ENCODE measurements at regions not wholly inside any gene's neighbourhood (a gene's known extent, or its start where the extent isn't known, plus 50 kb on each side); places are given as distances from the start of the nearest gene placed in this dataset.

DNA sequence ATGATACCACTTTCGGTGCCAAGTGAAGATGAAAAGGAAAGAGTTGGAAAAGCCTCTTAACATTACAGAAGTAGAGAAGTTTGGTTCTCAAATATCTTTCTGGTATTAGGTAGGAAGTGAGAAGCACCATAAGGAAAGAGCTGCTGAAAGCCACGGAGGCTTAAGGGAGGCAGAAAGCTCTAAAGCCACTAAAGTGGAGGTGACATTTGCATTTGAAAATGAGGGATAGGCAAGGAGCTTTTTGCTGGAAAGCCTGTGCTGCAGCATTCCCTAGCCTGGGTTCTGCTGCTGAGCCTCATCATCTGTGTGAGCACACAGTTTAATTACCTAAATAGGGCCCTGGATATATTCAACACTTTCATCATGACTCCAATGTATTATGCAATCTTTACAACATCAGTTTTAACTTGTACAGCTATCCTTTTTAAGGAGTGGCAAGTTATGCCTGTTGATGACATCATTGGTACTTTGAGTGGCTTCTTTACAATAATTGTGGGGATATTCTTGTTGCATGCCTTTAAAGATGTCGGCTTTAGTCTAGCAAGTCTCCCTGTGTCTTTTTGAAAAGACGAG, 315.4 kb downstream of the RBM26 start:
- DNase-seq = no peak
- intact Hi-C loops (cut with micrococcal nuclease) = no loop called here

DNA sequence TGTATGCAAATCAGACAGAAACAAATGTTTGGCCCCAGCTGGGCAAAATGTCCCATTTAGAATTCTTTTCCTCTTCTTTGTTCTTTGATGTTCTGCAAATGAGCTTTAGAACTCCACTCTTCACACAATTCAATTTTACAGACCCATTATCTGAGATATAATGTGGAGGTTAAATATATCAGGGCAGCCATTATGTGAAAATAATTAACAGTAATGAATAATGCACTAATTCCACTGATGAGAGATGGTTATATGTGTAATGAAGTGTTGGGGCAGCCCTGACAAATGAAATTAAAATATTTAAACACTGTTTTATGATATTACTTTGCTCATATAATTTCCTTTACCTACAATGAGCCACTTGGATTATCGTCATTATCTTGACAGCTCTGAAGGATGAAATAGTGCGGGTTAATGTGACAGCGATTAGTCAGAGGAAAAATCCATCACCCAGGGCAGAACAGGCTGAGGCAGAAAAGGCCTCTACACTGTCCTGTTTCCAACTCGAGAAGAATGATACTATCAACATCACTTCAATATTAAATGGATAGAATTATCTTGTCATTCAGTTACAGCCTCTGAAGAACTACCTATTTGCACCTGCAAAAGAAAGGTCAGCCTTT, 321.1 kb downstream of the RBM26 start:
- H3K9me3 ChIP-seq (replicated peaks) = peaks cover 4% of the 10 kb centered on the region
- H3K4me1 ChIP-seq = no peaks in the 10 kb centered on the region
- H3K36me3 ChIP-seq = no peaks in the 10 kb centered on the region
- TF ChIP-seq, protein P1, sequence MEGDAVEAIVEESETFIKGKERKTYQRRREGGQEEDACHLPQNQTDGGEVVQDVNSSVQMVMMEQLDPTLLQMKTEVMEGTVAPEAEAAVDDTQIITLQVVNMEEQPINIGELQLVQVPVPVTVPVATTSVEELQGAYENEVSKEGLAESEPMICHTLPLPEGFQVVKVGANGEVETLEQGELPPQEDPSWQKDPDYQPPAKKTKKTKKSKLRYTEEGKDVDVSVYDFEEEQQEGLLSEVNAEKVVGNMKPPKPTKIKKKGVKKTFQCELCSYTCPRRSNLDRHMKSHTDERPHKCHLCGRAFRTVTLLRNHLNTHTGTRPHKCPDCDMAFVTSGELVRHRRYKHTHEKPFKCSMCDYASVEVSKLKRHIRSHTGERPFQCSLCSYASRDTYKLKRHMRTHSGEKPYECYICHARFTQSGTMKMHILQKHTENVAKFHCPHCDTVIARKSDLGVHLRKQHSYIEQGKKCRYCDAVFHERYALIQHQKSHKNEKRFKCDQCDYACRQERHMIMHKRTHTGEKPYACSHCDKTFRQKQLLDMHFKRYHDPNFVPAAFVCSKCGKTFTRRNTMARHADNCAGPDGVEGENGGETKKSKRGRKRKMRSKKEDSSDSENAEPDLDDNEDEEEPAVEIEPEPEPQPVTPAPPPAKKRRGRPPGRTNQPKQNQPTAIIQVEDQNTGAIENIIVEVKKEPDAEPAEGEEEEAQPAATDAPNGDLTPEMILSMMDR (IDR thresholded peaks at IDR 0.05; ENCODE audit: borderline replicate concordance) = no peak
- no peak for DNase-seq
- intact Hi-C loops (cut with micrococcal nuclease) = no loop called here
- H3K27ac ChIP-seq (replicated peaks) = no peak overlapping the region
- H3K27me3 ChIP-seq (ENCODE audit: low read depth) = no peaks in the 10 kb centered on the region
- H3K4me3 ChIP-seq = no peak overlapping the region

More for the DNA sequence above, 315.4 kb downstream of the RBM26 start:
- TF ChIP-seq, protein P1 (IDR thresholded peaks at IDR 0.05; ENCODE audit: borderline replicate concordance) = no peak
- Histone ChIP-seq H3K4me1 (no peaks in the 10 kb centered on the region), H3K36me3 (no peaks in the 10 kb centered on the region), H3K27ac (replicated peaks) (no peak overlapping the region), H3K9me3 (replicated peaks) (no peaks in the 10 kb centered on the region), H3K27me3 (ENCODE audit: low read depth) (no peaks in the 10 kb centered on the region), H3K4me3 (no peak overlapping the region)

DNA sequence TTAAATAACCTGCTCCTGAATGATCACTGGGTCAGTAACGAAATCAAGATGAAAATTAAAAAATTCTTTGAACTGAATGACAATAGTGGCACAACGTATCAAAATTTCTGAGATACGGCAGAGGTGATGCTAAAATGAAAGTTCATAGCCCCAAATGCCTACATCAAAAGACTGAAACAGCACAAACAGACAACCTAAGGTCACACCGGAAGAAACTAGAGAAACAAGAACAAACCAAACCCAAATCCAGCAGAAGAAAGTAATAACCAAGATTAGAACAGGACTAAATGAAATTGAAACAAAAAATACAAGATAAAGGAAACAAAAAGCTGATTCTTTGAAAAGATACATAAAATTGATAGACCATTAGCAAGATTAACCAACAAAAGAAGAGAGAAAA, 324.1 kb downstream of the RBM26 start:
- Histone ChIP-seq H3K4me3 (no peak overlapping the region), H3K27ac (replicated peaks) (no peak overlapping the region), H3K27me3 (ENCODE audit: low read depth) (no peaks in the 10 kb centered on the region), H3K36me3 (no peaks in the 10 kb centered on the region), H3K4me1 (no peaks in the 10 kb centered on the region), H3K9me3 (replicated peaks) (peaks cover 10% of the 10 kb centered on the region)
- intact Hi-C loops (cut with micrococcal nuclease) = no loop called here
- no peak for DNase-seq
- TF ChIP-seq, protein P1 (IDR thresholded peaks at IDR 0.05; ENCODE audit: borderline replicate concordance) = no peak

DNA sequence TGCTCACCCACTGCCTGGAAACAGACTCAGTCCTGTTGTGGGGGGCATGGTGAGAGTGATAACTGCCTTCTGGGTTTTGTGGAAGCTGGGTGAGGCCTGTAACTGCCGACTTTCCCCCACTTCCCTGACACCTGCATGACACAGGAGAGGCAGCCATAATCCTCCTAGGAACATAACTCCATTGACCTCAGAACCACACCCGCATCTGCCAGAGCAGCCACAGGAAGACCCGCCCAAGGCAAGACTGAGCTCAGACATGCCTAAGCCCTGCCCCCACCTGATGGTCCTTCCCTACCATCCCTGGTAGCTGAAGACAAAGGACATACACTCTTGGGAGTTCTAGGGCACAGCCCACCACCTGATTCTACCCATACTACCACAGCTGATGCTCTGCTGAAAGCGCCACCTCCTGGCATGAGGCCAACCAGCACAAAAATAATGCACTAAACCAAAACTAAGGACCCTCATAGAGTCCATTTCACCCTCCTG, 326.7 kb downstream of the RBM26 start:
- H3K36me3 ChIP-seq = no peaks in the 10 kb centered on the region
- no peak overlapping the region for H3K27ac ChIP-seq (replicated peaks)
- H3K4me1 ChIP-seq = no peaks in the 10 kb centered on the region
- H3K27me3 ChIP-seq (ENCODE audit: low read depth) = no peaks in the 10 kb centered on the region
- H3K4me3 ChIP-seq = no peak overlapping the region
- peaks cover 10% of the 10 kb centered on the region for H3K9me3 ChIP-seq (replicated peaks)
- no peak for DNase-seq
- intact Hi-C loops (cut with micrococcal nuclease) = no loop called here
- TF ChIP-seq, protein P1 (IDR thresholded peaks at IDR 0.05; ENCODE audit: borderline replicate concordance) = no peak

DNA sequence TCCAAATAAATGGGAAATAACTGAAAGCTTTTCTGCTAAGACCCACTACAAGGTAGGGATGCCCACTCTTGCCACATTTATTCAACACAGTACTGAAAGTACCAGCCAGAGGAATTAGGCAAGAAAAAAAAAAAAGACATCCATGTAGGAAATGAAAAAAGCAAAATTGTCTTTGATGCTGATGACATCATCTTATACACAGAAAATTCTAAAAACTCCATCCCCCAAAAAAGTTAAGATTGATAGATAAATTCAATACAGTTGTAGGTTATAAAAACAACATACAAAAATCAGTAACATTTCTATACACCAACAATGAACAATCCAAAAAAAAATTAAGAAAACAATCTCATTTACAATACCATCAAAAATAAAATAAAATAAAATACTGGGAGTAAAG, 330.4 kb downstream of the RBM26 start:
- Histone ChIP-seq H3K27me3 (ENCODE audit: low read depth) (no peaks in the 10 kb centered on the region), H3K36me3 (no peaks in the 10 kb centered on the region), H3K4me1 (no peaks in the 10 kb centered on the region), H3K4me3 (no peak overlapping the region), H3K27ac (replicated peaks) (no peak overlapping the region), H3K9me3 (replicated peaks) (peaks cover 16% of the 10 kb centered on the region)
- TF ChIP-seq, protein P1 (IDR thresholded peaks at IDR 0.05; ENCODE audit: borderline replicate concordance) = no peak
- intact Hi-C loops (cut with micrococcal nuclease) = no loop called here
- DNase-seq = no peak

Data from left ventricle myocardium inferior (tissue), 1 donor.